OCI-LY3 (cell line): ENCODE measurements at regions not wholly inside any gene's neighbourhood (a gene's known extent, or its start where the extent isn't known, plus 50 kb on each side); places are given as distances from the start of the nearest gene placed in this dataset.

Source experiments
- H2AFZ ChIP-seq: fragments of 200-600, 300-600 bp; shearing (Covaris generic); 2 replicates; pipeline ENCODE4 v1.6.0; 2014; ENCODE audit warnings: antibody characterized with exemption, low read depth, low read length
- H3K27ac ChIP-seq: fragments of 200-600, 300-600 bp; sonication (generic); 2 replicates; pipeline ENCODE4 v1.5.1; 2014; ENCODE audit warnings: mild to moderate bottlenecking, low read length, moderate library complexity, mixed read lengths
- H3K27me3 ChIP-seq: fragments of 200-600, 300-600 bp; sonication (generic); 2 replicates; pipeline ENCODE4 v1.6.1; 2014; ENCODE audit warnings: low read depth, low read length, mixed read lengths
- H3K36me3 ChIP-seq: fragments of 200-600, 300-600 bp; sonication (generic); replicated peaks from 2 replicates; pipeline ENCODE3; 2014; ENCODE audit warnings: low read depth, low read length, mixed read lengths
- H3K4me1 ChIP-seq: fragments of 300-600, 200-600 bp; sonication (generic); 2 replicates; pipeline ENCODE4 v1.6.1; 2014; ENCODE audit warnings: low read length, mixed read lengths
- H3K4me2 ChIP-seq: fragments of 200-600, 300-600 bp; sonication (generic); 2 replicates; pipeline ENCODE4 v1.6.1; 2014; ENCODE audit warnings: low read length, mixed read lengths
- H3K4me3 ChIP-seq: fragments of 300-600, 200-600 bp; sonication (generic); 2 replicates; pipeline ENCODE4 v1.5.1; 2014; ENCODE audit warnings: antibody characterized with exemption, mild to moderate bottlenecking, low read length, moderate library complexity
- H3K79me2 ChIP-seq: fragments of 300-600, 200-600 bp; shearing (Covaris generic); 2 replicates; pipeline ENCODE4 v1.6.1; 2014; ENCODE audit warnings: mild to moderate bottlenecking, low read length, mixed read lengths
- H3K9ac ChIP-seq: fragments of 300-600, 200-600 bp; shearing (Covaris generic); 2 replicates; pipeline ENCODE4 v1.6.0; 2014; ENCODE audit warnings: mild to moderate bottlenecking, low read length, moderate library complexity
- H3K9me3 ChIP-seq: fragments of 200-600, 300-600 bp; shearing (Covaris generic); 2 replicates; pipeline ENCODE4 v1.6.1; 2014; ENCODE audit warnings: low read length, mixed read lengths; ENCODE audit not compliant: insufficient read depth
- H4K20me1 ChIP-seq: fragments of 200-600, 300-600 bp; sonication (generic); 2 replicates; pipeline ENCODE4 v1.6.1; 2016; ENCODE audit warnings: low read length, mixed read lengths; ENCODE audit not compliant: insufficient read depth
- CTCF ChIP-seq: fragments of 200-600, 300-600 bp; sonication (generic); IDR thresholded peaks from 2 replicates; pipeline ENCODE4 v1.5.1; 2014; ENCODE audit warnings: antibody characterized with exemption, low read length, low read depth
- EZH2phosphoT487 ChIP-seq: fragments of 200-600 bp; shearing (Covaris generic); IDR thresholded peaks from 2 replicates; pipeline ENCODE4 v1.6.1; 2018; ENCODE audit warnings: antibody characterized with exemption, mixed run types, low read depth

- H3K4me2 ChIP-seq = no peak overlapping the region
- H3K4me3 ChIP-seq = no peak overlapping the region
- TF ChIP-seq CTCF = no peak
- no peak for TF ChIP-seq EZH2phosphoT487
- no peak overlapping the region for H3K27ac ChIP-seq
- no peak overlapping the region for H2AFZ ChIP-seq
- no peak overlapping the region for H3K9ac ChIP-seq
- no peaks in the 10 kb centered on the region for H3K4me1 ChIP-seq
- H3K27me3 ChIP-seq = no peaks in the 10 kb centered on the region
- no peaks in the 10 kb centered on the region for H3K36me3 ChIP-seq
- H3K9me3 ChIP-seq = no peaks in the 10 kb centered on the region
- H4K20me1 ChIP-seq = no peaks in the 10 kb centered on the region
- H3K79me2 ChIP-seq = no peaks in the 10 kb centered on the region
These were observed 97.9 kb downstream of the SOD2 start for GRCh38 chr6:159595173-159595572.

GRCh38 chr6:159594750-159595117 lies 98.3 kb downstream of the SOD2 start:
- no peak overlapping the region for H3K4me2 ChIP-seq
- H3K9ac ChIP-seq = no peak overlapping the region
- no peak overlapping the region for H3K4me3 ChIP-seq
- TF ChIP-seq EZH2phosphoT487 (no peak), CTCF (no peak)
- no peaks in the 10 kb centered on the region for H4K20me1 ChIP-seq
- H3K4me1 ChIP-seq = no peaks in the 10 kb centered on the region
- H3K27ac ChIP-seq = no peak overlapping the region
- H3K9me3 ChIP-seq = no peaks in the 10 kb centered on the region
- H2AFZ ChIP-seq = no peak overlapping the region
- no peaks in the 10 kb centered on the region for H3K79me2 ChIP-seq
- no peaks in the 10 kb centered on the region for H3K27me3 ChIP-seq
- no peaks in the 10 kb centered on the region for H3K36me3 ChIP-seq

- H3K4me3 ChIP-seq = no peak overlapping the region
- no peak overlapping the region for H3K27ac ChIP-seq
- H3K27me3 ChIP-seq = no peaks in the 10 kb centered on the region
- no peaks in the 10 kb centered on the region for H4K20me1 ChIP-seq
- H3K4me1 ChIP-seq = no peaks in the 10 kb centered on the region
- H3K79me2 ChIP-seq = no peaks in the 10 kb centered on the region
- H3K9me3 ChIP-seq = no peaks in the 10 kb centered on the region
- no peak overlapping the region for H3K9ac ChIP-seq
- H3K4me2 ChIP-seq = no peak overlapping the region
- no peak for TF ChIP-seq EZH2phosphoT487
- H2AFZ ChIP-seq = no peak overlapping the region
- H3K36me3 ChIP-seq = no peaks in the 10 kb centered on the region
These were observed 98.8 kb downstream of the SOD2 start for GRCh38 chr6:159594106-159594749.

- Histone ChIP-seq H3K79me2 (no peaks in the 10 kb centered on the region), H2AFZ (no peak overlapping the region), H3K27ac (no peak overlapping the region), H3K4me3 (no peak overlapping the region), H3K9me3 (no peaks in the 10 kb centered on the region), H4K20me1 (no peaks in the 10 kb centered on the region), H3K4me1 (no peaks in the 10 kb centered on the region), H3K9ac (no peak overlapping the region), H3K27me3 (no peaks in the 10 kb centered on the region), H3K4me2 (no peak overlapping the region), H3K36me3 (no peaks in the 10 kb centered on the region)
- no peak for TF ChIP-seq CTCF
- no peak for TF ChIP-seq EZH2phosphoT487
These were observed 102.2 kb downstream of the SOD2 start for GRCh38 chr6:159590835-159591234.

GRCh38 chr6:159586684-159587083 lies 106.4 kb downstream of the SOD2 start:
- H4K20me1 ChIP-seq = no peaks in the 10 kb centered on the region
- H3K36me3 ChIP-seq = no peaks in the 10 kb centered on the region
- no peaks in the 10 kb centered on the region for H3K4me1 ChIP-seq
- TF ChIP-seq CTCF (no peak), EZH2phosphoT487 (no peak)
- no peaks in the 10 kb centered on the region for H3K79me2 ChIP-seq
- H3K4me2 ChIP-seq = no peak overlapping the region
- no peaks in the 10 kb centered on the region for H3K27me3 ChIP-seq
- no peak overlapping the region for H3K9ac ChIP-seq
- H2AFZ ChIP-seq = no peak overlapping the region
- H3K9me3 ChIP-seq = no peaks in the 10 kb centered on the region
- no peak overlapping the region for H3K27ac ChIP-seq
- H3K4me3 ChIP-seq = no peak overlapping the region
